ENCODE measurements at regions not wholly inside any gene's neighbourhood (a gene's known extent, or its start where the extent isn't known, plus 50 kb on each side); places are given as distances from the start of the nearest gene placed in this dataset.

- no peak overlapping the region for H3K9ac ChIP-seq (ENCODE audit: low read length in 2 of 2)
- no peak overlapping the region for H3K4me3 ChIP-seq (ENCODE audit: low read length in 2 of 2)
- H3K27me3 ChIP-seq (ENCODE audit: control insufficient read depth in 1 of 2, insufficient read depth in 2 of 2, low read length in 2 of 2), result no peaks in the 10 kb centered on the region
- H3K4me1 ChIP-seq (ENCODE audit: control insufficient read depth, insufficient read depth, low read length), result no peaks in the 10 kb centered on the region
- H3K36me3 ChIP-seq (ENCODE audit: control insufficient read depth in 2 of 2, insufficient read depth in 2 of 2, low read length in 2 of 2), result no peaks in the 10 kb centered on the region
- H3K27ac ChIP-seq (ENCODE audit: low read length), result no peak overlapping the region
- no peaks in the 10 kb centered on the region for H3K9me3 ChIP-seq (ENCODE audit: control insufficient read depth in 2 of 2, low read length in 2 of 2)
Measured at GRCh38 chr2:7977981-7978380, 703.9 kb upstream of the ID2 start.

- no peak overlapping the region for H3K27ac ChIP-seq (ENCODE audit: low read length)
- no peaks in the 10 kb centered on the region for H3K36me3 ChIP-seq (ENCODE audit: control insufficient read depth in 2 of 2, insufficient read depth in 2 of 2, low read length in 2 of 2)
- H3K9me3 ChIP-seq (ENCODE audit: control insufficient read depth in 2 of 2, low read length in 2 of 2), result no peaks in the 10 kb centered on the region
- no peak overlapping the region for H3K4me3 ChIP-seq (ENCODE audit: low read length in 2 of 2)
- no peak overlapping the region for H3K9ac ChIP-seq (ENCODE audit: low read length in 2 of 2)
- H3K27me3 ChIP-seq (ENCODE audit: control insufficient read depth in 1 of 2, insufficient read depth in 2 of 2, low read length in 2 of 2), result no peaks in the 10 kb centered on the region
- no peaks in the 10 kb centered on the region for H3K4me1 ChIP-seq (ENCODE audit: control insufficient read depth, insufficient read depth, low read length)
Measured at GRCh38 chr2:7982054-7982453, 699.8 kb upstream of the ID2 start.

GRCh38 chr2:7983451-7983850 lies 698.4 kb upstream of the ID2 start:
- H3K36me3 ChIP-seq (ENCODE audit: control insufficient read depth in 2 of 2, insufficient read depth in 2 of 2, low read length in 2 of 2), result no peaks in the 10 kb centered on the region
- H3K27me3 ChIP-seq (ENCODE audit: control insufficient read depth in 1 of 2, insufficient read depth in 2 of 2, low read length in 2 of 2), result no peaks in the 10 kb centered on the region
- no peak overlapping the region for H3K4me3 ChIP-seq (ENCODE audit: low read length in 2 of 2)
- no peaks in the 10 kb centered on the region for H3K9me3 ChIP-seq (ENCODE audit: control insufficient read depth in 2 of 2, low read length in 2 of 2)
- H3K9ac ChIP-seq (ENCODE audit: low read length in 2 of 2), result no peak overlapping the region
- no peak overlapping the region for H3K27ac ChIP-seq (ENCODE audit: low read length)
- no peaks in the 10 kb centered on the region for H3K4me1 ChIP-seq (ENCODE audit: control insufficient read depth, insufficient read depth, low read length)

GRCh38 chr2:7983912-7984311 lies 697.9 kb upstream of the ID2 start:
- H3K9me3 ChIP-seq (ENCODE audit: control insufficient read depth in 2 of 2, low read length in 2 of 2), result no peaks in the 10 kb centered on the region
- H3K9ac ChIP-seq (ENCODE audit: low read length in 2 of 2), result no peak overlapping the region
- no peak overlapping the region for H3K4me3 ChIP-seq (ENCODE audit: low read length in 2 of 2)
- H3K27ac ChIP-seq (ENCODE audit: low read length), result no peak overlapping the region
- H3K4me1 ChIP-seq (ENCODE audit: control insufficient read depth, insufficient read depth, low read length), result no peaks in the 10 kb centered on the region
- H3K36me3 ChIP-seq (ENCODE audit: control insufficient read depth in 2 of 2, insufficient read depth in 2 of 2, low read length in 2 of 2), result no peaks in the 10 kb centered on the region
- no peaks in the 10 kb centered on the region for H3K27me3 ChIP-seq (ENCODE audit: control insufficient read depth in 1 of 2, insufficient read depth in 2 of 2, low read length in 2 of 2)

- Histone ChIP-seq H3K27ac (ENCODE audit: low read length) (no peak overlapping the region), H3K4me1 (ENCODE audit: control insufficient read depth, insufficient read depth, low read length) (no peaks in the 10 kb centered on the region), H3K9ac (ENCODE audit: low read length in 2 of 2) (no peak overlapping the region), H3K9me3 (ENCODE audit: control insufficient read depth in 2 of 2, low read length in 2 of 2) (no peaks in the 10 kb centered on the region), H3K4me3 (ENCODE audit: low read length in 2 of 2) (no peak overlapping the region), H3K36me3 (ENCODE audit: control insufficient read depth in 2 of 2, insufficient read depth in 2 of 2, low read length in 2 of 2) (no peaks in the 10 kb centered on the region), H3K27me3 (ENCODE audit: control insufficient read depth in 1 of 2, insufficient read depth in 2 of 2, low read length in 2 of 2) (no peaks in the 10 kb centered on the region)
Measured at GRCh38 chr2:7984693-7985353, 697.0 kb upstream of the ID2 start.

- Histone ChIP-seq H3K36me3 (ENCODE audit: control insufficient read depth in 2 of 2, insufficient read depth in 2 of 2, low read length in 2 of 2) (no peaks in the 10 kb centered on the region), H3K9ac (ENCODE audit: low read length in 2 of 2) (no peak overlapping the region), H3K9me3 (ENCODE audit: control insufficient read depth in 2 of 2, low read length in 2 of 2) (no peaks in the 10 kb centered on the region), H3K4me1 (ENCODE audit: control insufficient read depth, insufficient read depth, low read length) (no peaks in the 10 kb centered on the region), H3K4me3 (ENCODE audit: low read length in 2 of 2) (no peak overlapping the region), H3K27me3 (ENCODE audit: control insufficient read depth in 1 of 2, insufficient read depth in 2 of 2, low read length in 2 of 2) (no peaks in the 10 kb centered on the region), H3K27ac (ENCODE audit: low read length) (no peak overlapping the region)
Measured at GRCh38 chr2:7986431-7986830, 695.4 kb upstream of the ID2 start.

GRCh38 chr2:7987992-7988391 lies 693.9 kb upstream of the ID2 start:
- Histone ChIP-seq H3K27ac (ENCODE audit: low read length) (no peak overlapping the region), H3K4me1 (ENCODE audit: control insufficient read depth, insufficient read depth, low read length) (peaks cover 3% of the 10 kb centered on the region), H3K36me3 (ENCODE audit: control insufficient read depth in 2 of 2, insufficient read depth in 2 of 2, low read length in 2 of 2) (no peaks in the 10 kb centered on the region), H3K9ac (ENCODE audit: low read length in 2 of 2) (no peak overlapping the region), H3K4me3 (ENCODE audit: low read length in 2 of 2) (no peak overlapping the region), H3K27me3 (ENCODE audit: control insufficient read depth in 1 of 2, insufficient read depth in 2 of 2, low read length in 2 of 2) (no peaks in the 10 kb centered on the region), H3K9me3 (ENCODE audit: control insufficient read depth in 2 of 2, low read length in 2 of 2) (no peaks in the 10 kb centered on the region)

- Histone ChIP-seq H3K4me1 (ENCODE audit: control insufficient read depth, insufficient read depth, low read length) (peaks cover 5% of the 10 kb centered on the region), H3K27me3 (ENCODE audit: control insufficient read depth in 1 of 2, insufficient read depth in 2 of 2, low read length in 2 of 2) (no peaks in the 10 kb centered on the region), H3K9ac (ENCODE audit: low read length in 2 of 2) (no peak overlapping the region), H3K27ac (ENCODE audit: low read length) (no peak overlapping the region), H3K9me3 (ENCODE audit: control insufficient read depth in 2 of 2, low read length in 2 of 2) (no peaks in the 10 kb centered on the region), H3K36me3 (ENCODE audit: control insufficient read depth in 2 of 2, insufficient read depth in 2 of 2, low read length in 2 of 2) (no peaks in the 10 kb centered on the region), H3K4me3 (ENCODE audit: low read length in 2 of 2) (no peak overlapping the region)
Measured at GRCh38 chr2:7988440-7988839, 693.4 kb upstream of the ID2 start.

- Histone ChIP-seq H3K4me1 (ENCODE audit: control insufficient read depth, insufficient read depth, low read length) (peaks cover 5% of the 10 kb centered on the region), H3K27ac (ENCODE audit: low read length) (no peak overlapping the region), H3K36me3 (ENCODE audit: control insufficient read depth in 2 of 2, insufficient read depth in 2 of 2, low read length in 2 of 2) (no peaks in the 10 kb centered on the region), H3K9ac (ENCODE audit: low read length in 2 of 2) (no peak overlapping the region), H3K4me3 (ENCODE audit: low read length in 2 of 2) (no peak overlapping the region), H3K27me3 (ENCODE audit: control insufficient read depth in 1 of 2, insufficient read depth in 2 of 2, low read length in 2 of 2) (no peaks in the 10 kb centered on the region), H3K9me3 (ENCODE audit: control insufficient read depth in 2 of 2, low read length in 2 of 2) (no peaks in the 10 kb centered on the region)
Measured at GRCh38 chr2:7989823-7990222, 692.0 kb upstream of the ID2 start.

GRCh38 chr2:7992612-7993602 lies 688.9 kb upstream of the ID2 start:
- H3K9me3 ChIP-seq (ENCODE audit: control insufficient read depth in 2 of 2, low read length in 2 of 2), result no peaks in the 10 kb centered on the region
- no peak overlapping the region for H3K27ac ChIP-seq (ENCODE audit: low read length)
- H3K4me1 ChIP-seq (ENCODE audit: control insufficient read depth, insufficient read depth, low read length), result peaks cover 5% of the 10 kb centered on the region
- H3K4me3 ChIP-seq (ENCODE audit: low read length in 2 of 2), result peak overlapping the region in 1 of 2 donors; percentile 18
- no peaks in the 10 kb centered on the region for H3K27me3 ChIP-seq (ENCODE audit: control insufficient read depth in 1 of 2, insufficient read depth in 2 of 2, low read length in 2 of 2)
- H3K36me3 ChIP-seq (ENCODE audit: control insufficient read depth in 2 of 2, insufficient read depth in 2 of 2, low read length in 2 of 2), result no peaks in the 10 kb centered on the region
- no peak overlapping the region for H3K9ac ChIP-seq (ENCODE audit: low read length in 2 of 2)

All from stomach smooth muscle (tissue), 2 donors.